Activated CD4-positive, alpha-beta T cell treated with anti-CD3 and anti-CD28 coated beads, Interleukin-10, Interleukin-2, amounts not matched to agents 100 ng/mL and 50 ng/mL, durations not matched to agents 16 hours and 8 hours (primary cell): ENCODE measurements at regions not wholly inside any gene's neighbourhood (a gene's known extent, or its start where the extent isn't known, plus 50 kb on each side); places are given as distances from the start of the nearest gene placed in this dataset.
"Not testable (repeated sequence)": the region's sequence is repeated elsewhere in the genome, so short reads cannot be mapped to it uniquely, and the experiment has no call there.

Experiments
- DNase-seq: peaks from one replicate; pipeline ENCODE4 v3.0.0-alpha.2; 2020

DNA sequence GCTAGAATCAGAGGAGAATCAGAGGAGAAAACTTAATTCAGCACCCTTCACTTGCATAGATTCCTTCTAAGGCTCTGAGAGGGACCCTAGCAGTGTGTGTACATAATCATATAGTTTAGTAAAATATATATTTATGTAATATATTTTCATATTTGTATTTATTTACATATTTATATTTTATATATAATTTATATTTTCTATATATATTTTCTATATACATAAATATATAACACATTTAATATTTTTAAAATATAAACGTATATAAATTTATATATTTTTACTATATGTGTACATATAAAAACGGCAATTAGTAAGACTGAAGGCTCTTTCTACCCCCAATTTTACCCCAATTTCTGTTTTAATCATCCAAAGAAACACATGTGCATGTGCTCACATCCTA, 80.3 kb downstream of the NXPE2 start:
- DNase-seq: no peak

GRCh38 chr11:114762408-114762807, 84.1 kb downstream of the NXPE2 start:
- DNase-seq: peak; percentile 16

- DNase-seq: no peak
Measured at GRCh38 chr11:114764563-114764962, 86.2 kb downstream of the NXPE2 start.

GRCh38 chr11:114771172-114771571, 92.8 kb downstream of the NXPE2 start:
- no peak for DNase-seq

- DNase-seq: no peak
Measured at GRCh38 chr11:114773541-114774338, 95.4 kb downstream of the NXPE2 start.

DNA sequence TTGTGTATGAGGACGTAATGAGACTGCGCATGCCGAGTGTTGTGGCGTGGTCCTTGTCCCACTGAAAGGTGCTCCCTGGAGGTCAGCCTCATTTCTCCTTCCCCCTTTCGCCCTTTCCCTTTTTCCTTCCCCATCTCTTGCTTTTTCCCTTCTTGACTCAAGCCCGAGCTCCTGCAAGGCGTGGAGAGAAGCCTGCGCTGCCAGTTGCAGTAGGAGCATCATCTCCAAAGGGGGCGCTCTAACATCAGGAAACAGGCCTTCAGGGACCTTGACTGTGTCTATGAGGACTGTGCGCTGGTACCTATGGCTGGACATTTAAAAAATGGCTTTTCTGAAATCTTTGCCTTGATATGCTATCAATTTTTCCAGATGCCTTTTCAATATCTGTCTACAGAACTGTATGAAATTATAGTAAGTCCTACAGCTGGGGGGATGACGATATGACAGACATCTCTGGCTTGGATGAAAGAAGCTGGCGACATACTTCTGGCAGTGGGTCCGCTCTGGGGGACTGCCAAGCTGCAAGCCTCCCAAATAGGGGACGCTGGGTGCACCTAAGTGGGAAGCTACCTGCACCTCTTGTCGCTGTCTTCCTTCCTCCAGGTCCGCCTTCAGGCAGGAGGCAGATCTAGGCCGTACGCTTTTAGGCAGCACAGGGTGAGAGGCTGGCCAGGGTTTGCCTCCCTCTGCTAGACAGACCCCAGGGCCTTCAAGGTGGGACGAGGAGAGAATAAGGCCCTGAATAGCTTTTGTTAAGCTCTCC, 96.5 kb downstream of the NXPE2 start:
- peak; percentile 46 for DNase-seq

- DNase-seq: no peak
Measured at GRCh38 chr11:114775875-114776621, 97.7 kb downstream of the NXPE2 start.

GRCh38 chr11:114776956-114777355, 98.6 kb downstream of the NXPE2 start:
- DNase-seq: peak; percentile 20

GRCh38 chr11:114779189-114779588, 100.9 kb downstream of the NXPE2 start:
- DNase-seq: no peak

GRCh38 chr11:114782650-114783310, 104.5 kb downstream of the NXPE2 start:
- DNase-seq: no peak

GRCh38 chr11:114783805-114784204, 105.5 kb downstream of the NXPE2 start:
- no peak for DNase-seq

GRCh38 chr11:114784216-114784615, 105.9 kb downstream of the NXPE2 start:
- no peak for DNase-seq

- no peak for DNase-seq
Measured at GRCh38 chr11:114784891-114785290, 106.6 kb downstream of the NXPE2 start.

DNA sequence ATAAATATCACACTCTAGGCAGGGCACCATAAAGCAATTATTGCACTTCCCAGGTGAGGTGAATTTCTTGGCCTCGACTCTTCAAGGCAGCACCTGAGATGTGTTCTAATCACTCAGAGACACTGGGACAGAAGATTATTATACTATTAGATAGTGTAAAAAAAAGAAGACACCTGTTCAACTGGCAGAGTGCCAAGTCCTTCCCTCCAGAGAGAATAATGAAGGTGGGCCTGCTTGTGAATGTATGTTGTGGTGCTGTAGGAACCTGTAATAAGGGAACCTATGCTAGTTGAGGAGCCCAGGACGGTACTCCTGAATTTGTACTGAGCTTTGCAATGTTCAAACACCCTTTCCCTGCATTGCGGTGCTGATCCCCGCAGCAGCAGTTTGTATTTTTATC, 107.5 kb downstream of the NXPE2 start:
- no peak for DNase-seq

DNA sequence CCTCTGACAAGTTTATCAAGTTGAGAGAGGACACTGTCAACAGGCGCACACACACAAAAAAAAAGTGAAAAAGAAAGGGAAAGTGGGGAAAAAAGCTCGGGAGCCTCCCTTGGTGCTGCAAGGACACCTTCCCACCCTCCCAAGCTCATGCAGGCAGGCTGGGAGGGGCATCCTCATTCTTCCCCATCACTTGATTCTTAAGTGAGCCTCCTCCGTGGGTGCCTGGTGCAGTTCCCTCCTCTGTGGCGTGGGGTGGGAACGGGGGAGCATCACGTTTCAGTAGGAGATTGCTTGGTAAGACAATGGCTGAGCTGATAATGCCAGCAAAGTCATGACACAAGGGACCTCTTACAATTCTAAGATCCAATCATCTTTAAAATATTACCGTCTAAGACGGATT, 108.8 kb downstream of the NXPE2 start:
- DNase-seq: no peak

GRCh38 chr11:114790910-114791309, 112.6 kb downstream of the NXPE2 start:
- no peak for DNase-seq

- no peak for DNase-seq
Measured at GRCh38 chr11:114794048-114794684, 115.8 kb downstream of the NXPE2 start.

DNA sequence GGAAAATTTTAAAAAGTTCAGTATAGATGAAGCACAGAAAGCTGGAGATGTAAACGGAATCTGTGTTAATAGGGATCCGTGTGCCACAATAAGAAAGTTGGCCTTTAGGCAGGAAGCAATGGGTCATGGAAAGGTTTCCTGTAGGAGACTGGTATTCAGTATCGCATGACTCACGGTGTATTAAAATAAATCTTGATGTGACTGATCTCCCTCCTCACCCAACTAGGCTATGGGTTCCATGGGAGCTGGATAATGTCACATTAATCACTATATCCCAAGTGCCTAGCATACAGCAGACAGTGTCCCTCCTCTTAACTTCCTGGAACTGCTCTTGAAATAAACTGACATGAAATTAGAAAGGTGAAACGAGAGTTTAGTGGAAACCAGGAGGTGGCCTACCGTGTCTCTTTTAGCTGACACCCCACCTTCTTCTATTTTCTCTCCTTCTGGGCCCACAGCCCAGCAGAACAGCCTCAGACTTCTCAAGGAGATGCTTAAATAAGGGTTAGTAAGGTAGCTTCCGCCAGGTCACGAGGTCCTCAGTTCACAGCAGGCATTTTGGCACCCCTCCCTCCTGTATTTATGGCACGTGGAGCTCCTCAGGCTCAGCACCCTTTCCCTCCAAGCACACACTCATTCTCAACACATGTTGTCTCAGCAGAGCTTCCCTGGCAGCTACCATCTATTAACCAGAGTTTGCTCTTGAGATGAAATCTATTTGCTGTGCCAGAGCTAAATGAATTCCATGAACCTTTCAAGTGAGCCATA, 118.8 kb downstream of the NXPE2 start:
- no peak for DNase-seq

DNA sequence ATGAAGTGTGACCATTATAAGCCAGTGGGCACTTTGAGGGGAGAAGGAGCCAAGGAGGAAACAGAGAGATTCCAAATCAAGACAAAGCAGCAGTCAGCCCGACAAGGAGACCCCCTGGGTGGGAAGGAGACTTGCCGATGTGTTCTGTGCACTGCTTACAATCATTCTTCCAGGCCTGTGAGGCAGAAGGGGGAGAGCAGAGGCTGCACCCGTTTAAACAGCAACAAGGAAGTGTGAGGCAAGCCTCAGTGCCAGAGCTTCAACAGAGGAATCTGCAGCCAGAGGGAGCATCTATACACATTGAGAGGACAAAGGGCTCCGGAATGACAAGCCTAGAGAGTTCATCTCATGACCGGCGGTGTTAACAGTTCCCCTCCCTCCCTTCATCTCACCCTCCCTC, 121.1 kb downstream of the NXPE2 start:
- no peak for DNase-seq

DNA sequence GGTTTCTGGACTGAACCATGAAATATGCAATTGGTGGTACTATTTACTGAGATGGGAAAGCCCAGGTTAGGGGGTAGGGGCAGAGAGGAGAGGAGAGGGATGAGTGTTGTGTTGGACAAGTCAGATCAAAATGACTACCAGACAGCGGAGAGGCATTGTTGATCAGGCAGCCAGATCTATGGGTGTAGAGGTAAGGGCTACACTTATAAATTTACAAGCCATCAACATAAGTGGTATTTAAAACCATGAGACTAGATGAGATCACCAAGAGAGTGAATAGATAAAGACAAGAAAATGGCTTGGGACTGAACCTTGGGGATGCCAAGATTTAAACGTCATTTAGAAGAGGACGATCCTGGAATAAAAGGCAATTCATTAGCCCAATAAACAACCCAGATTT, 123.4 kb downstream of the NXPE2 start:
- no peak for DNase-seq

DNA sequence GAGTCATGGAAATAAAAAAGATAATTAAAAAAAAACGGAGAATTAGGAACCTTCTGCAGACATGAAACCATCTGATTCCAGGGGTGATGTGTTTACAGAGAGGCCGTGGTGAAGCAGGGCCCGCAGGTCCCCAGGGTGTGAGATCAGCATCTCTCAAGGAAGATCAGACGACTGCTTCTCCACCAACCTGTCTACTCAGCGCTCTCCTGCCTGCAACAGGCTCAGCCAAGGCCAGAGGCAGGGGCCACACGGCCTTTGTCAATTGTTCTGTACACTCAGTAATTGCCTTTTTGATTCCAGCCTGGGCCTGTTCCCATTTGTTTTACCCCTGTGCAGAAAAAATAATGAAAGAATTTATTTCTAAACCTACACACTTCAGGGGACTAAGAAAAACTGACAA, 124.6 kb downstream of the NXPE2 start:
- DNase-seq: no peak

DNA sequence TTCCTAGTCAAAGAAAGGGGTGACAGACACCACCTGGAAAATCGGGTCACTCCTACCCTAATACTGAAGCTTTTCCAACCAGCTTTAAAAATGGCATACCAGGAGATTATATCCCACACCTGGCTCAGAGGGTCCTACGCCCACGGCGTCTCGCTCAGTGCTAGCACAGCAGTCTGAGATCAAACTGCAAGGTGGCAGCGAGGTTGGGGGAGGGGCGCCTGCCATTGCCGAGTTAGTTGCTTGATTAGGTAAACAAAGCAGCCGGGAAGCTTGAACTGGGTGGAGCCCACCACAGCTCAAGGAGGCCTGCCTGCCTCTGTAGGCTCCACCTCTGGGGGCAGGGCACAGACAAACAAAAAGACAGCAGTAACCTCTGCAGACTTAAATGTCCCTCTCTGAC, 127.1 kb downstream of the NXPE2 start:
- DNase-seq: not testable (repeated sequence)
